GM21526 (cell line): ENCODE measurements at regions not wholly inside any gene's neighbourhood (a gene's known extent, or its start where the extent isn't known, plus 50 kb on each side); places are given as distances from the start of the nearest gene placed in this dataset.

Experiments
- ATAC-seq: cut with Tn5 transposase; IDR thresholded peaks from one replicate; pipeline ENCODE4 v1.9.1; 2021; ENCODE audit warnings: moderate library complexity; ENCODE audit not compliant: unreplicated experiment, low FRiP score

DNA sequence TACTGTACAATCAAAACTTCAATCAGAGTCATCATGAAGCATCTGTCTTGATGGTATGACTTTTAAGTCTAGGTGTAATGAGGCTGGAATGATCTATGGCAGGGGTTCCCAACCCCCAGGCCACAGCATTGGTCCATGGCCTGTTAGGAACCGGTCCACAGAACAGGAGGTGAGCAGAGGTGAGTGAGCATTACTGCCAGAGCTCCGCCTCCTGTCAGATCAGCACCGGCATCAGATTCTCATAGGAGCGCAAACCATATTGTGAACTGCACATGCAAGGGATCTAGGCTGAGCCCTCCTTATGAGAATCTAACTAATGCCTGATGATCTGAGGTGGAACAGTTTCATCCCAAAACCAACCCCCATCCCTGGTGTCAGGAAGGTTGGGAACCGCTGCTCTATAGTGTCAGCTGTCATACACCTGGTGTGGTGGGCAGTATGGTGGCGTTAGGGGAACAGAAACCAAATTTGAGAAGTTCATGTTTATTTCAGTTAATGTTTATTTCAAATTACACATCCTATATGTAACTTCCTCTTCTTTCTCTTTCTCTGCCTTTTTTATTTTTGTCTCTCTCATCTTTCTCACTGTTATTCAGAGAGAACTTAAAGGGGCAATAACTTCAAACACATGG is 432.6 kb downstream of the TNS3 start:
- peak; percentile 86 for ATAC-seq

DNA sequence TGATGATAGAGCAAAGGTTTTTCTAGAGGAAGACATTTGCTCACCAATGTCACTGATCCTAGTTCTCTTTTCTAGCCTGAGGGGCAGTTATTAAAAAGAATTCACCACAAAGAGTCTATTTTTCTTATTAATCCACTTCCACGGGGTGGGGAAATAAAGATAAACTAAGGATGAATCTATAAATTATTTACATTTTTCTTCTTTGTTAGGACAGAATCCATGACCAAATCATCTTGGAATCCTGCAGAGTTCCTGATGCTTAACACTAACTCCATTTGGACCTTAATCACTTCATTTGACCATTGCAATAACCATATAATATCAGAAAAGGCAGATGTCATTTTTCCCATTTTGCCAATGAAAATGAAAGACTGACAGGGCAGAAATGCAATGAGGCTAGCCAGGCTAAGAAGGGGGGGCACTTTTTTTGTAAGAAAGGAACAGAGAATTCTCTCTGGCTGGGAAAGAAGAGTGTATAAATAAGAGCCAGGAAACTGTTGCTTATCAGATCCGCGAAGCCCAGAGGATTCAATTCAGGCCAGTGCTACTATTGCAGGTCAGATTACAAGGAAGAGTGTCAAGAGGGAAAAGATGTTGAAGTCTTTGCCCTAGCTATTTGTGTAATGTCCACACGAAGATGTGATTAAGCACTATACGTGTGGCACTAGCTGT is 433.2 kb downstream of the TNS3 start:
- no peak for ATAC-seq

DNA sequence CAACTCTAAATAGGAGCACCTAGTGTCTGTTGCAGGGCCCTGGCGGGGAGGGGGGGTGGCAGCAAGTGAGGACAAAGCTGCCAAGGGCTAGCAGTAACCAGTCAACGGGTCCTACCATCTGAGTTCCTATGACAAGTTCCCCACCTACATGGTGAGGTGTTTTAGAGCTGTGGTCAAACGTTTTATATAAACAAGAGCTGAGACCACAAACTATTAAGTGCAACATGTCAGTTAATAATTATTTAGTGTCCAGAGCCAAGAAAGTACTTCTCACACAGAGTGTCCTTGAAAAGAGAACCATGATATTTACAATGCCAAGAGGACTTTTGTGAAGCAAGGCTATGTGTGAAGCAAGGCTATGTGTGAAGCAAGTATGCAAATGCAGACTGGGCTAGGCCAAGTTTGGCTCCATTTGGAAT is 434.7 kb downstream of the TNS3 start:
- ATAC-seq, result no peak

- ATAC-seq, result no peak
These were observed 435.9 kb downstream of the TNS3 start for GRCh38 chr7:47145982-47146381.

GRCh38 chr7:47145186-47145725 is 436.7 kb downstream of the TNS3 start:
- no peak for ATAC-seq

- ATAC-seq, result no peak
These were observed 438.6 kb downstream of the TNS3 start for GRCh38 chr7:47143339-47143738.

DNA sequence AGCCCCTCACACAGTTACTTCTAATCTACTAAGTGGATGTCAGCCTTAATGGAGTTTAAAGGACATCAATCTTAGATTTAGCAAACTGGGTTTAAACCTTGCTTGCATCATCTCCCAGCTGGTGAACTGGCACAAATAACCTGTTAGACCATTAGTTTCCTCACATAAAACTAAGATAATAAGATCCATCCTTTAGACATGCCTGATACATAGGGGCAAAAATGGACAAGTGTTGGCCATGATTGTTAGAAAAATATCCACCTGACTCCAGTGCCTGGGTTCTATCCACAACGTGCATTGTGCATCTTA is 439.1 kb downstream of the TNS3 start:
- ATAC-seq, result no peak

DNA sequence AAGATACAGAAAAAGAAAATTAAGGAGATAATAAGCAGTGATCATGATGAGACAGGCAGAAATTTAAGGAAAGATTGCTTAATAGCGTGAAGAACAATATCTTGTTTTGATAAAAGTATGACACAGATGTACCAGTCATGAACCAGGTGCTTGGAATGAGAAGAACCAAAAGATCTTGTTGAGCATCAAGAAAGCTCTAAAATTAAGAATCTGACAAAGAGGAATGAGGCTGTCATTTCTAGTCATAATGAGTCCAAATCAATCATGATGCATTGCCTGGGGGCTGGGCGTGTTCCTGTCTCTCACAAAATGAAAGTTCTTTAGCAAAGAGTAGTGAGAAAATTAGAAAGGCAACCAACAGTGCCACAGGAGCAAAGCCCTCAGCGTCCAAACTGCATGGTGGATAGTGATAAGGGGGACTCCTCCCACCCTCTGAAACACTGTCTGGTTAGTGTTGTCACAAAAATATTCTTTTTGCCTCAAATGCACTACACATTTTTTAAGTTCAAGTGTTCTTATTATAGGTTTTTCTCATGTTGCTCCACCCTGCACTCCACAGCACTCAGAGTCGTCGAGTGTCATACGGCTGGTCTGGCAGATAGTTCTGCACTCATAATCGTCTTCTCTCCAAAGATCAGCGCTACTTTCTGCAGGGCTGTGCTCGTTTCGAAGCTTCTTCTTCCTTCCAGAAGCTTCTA is 439.6 kb downstream of the TNS3 start:
- ATAC-seq, result no peak

DNA sequence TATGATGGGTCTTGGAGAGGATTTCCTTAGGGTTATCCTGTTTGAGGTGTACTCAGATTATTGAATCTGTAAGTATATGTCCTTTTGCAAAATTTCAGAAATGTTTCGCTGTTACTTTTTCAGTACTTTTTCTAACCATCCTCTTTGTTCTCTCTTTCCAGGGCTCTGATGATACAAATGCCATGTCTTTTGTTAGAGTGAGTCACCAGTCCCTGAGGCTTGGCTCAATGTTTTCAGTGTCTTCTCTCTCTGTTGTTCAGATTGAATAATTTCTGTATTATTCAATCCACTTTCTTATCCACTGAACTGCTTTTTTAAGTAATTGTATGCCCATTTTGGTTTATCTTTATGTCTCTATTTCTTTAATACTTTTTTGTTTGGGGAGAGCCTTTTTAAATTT is 449.4 kb downstream of the TNS3 start:
- ATAC-seq, result no peak

DNA sequence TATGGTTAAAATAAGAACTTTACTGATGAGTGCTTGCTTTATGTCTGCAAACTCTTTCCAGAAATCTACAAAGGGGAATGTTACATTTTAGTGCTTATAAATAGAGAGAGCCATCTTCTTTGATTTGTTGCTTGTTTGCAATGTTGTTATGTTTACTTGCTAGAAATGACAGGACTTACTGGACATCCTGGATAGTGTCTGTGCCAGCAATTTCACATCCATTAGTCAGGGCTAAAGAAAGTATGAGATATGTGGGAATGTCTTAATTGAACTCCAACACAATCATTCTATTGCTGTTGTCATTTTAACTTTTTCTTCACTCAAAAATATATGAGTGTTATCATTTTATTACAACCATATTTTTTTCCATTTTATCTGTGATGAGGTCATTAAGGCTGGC is 453.2 kb downstream of the TNS3 start:
- no peak for ATAC-seq

DNA sequence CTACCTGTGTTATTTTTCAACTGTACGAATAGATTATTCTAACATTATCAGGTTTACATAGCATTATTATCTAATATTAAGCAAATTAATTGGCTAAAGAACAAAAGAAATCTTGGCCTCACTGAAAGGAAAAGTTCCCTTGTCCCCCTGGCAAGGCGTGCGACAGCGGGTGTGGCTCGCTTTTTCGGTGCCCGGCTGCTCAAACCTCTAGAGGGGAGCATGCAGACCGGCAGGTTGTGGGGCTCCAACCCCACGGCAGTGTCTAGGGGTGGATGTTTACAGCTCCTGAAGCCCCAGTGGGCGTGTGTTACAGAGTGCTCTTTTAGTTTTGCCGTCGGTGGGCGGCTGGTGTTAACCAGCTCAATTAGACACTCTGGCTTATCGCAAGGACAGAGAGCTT is 456.4 kb downstream of the TNS3 start:
- no peak for ATAC-seq

GRCh38 chr7:47119261-47119865 is 462.5 kb downstream of the TNS3 start:
- no peak for ATAC-seq

GRCh38 chr7:47104206-47104549 is 477.7 kb downstream of the TNS3 start:
- no peak for ATAC-seq

GRCh38 chr7:47103498-47104205 is 478.3 kb downstream of the TNS3 start:
- no peak for ATAC-seq

DNA sequence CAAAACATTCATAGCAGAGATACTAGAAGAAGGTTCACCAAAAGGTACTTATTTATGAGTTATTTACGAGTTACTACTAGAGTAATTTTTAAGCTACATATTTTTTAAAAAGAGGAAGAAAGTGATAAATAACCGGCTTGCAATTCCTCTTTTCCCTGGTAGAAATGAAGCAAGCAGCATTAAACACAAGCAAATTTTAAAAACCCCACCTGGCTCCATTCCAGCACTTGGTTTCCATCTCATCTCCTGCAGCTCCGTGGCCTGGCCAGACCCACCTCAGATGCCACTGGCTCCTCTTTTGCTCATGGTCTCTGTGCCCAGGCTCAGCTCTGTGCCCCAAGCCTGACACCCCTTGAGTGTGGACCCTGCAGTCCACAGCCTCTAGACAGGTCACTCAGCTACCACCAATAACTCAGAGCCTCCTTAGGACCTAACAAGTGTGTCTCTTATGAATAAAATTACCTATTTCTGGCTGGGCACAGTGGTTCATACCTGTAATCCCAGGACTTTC is 479.5 kb downstream of the TNS3 start:
- no peak for ATAC-seq

DNA sequence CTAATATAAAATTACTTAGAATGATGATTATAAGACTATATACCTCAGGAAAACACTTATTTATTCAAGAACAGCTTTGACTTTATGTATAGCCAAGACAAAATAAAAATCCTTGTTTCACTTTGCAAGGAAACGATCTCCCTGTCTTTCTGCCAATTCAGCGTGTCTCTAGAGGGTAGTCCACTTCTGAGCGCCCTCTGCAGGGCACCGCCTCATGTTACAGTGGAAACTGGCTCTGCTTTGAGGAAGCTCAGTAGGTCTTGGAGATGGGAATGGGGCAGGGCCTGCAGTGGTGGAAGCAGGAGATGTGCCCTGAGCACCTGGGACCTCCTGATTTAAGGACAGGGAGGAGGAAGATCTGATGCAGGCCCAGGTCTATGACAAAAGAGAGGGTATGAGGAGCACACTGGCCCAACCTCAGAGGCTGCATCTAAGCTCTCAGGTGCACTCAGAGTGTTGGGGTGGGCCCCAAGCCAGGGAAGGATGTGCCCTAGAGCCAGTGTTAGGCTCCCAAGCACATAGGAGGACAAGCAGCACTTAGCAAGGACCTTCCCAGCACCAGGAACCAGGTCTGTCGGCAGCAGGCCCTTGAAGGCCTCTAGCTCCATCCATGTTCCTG is 481.0 kb downstream of the TNS3 start:
- ATAC-seq, result no peak

- no peak for ATAC-seq
These were observed 481.6 kb downstream of the TNS3 start for GRCh38 chr7:47100148-47100816.

GRCh38 chr7:47097431-47097830 is 484.5 kb downstream of the TNS3 start:
- no peak for ATAC-seq

- ATAC-seq, result no peak
These were observed 486.0 kb downstream of the TNS3 start for GRCh38 chr7:47095946-47096345.

- no peak for ATAC-seq
These were observed 487.4 kb downstream of the TNS3 start for GRCh38 chr7:47094462-47094861.
